ENCODE measurements at regions not wholly inside any gene's neighbourhood (a gene's known extent, or its start where the extent isn't known, plus 50 kb on each side); places are given as distances from the start of the nearest gene placed in this dataset.

- no peak overlapping the region for H3K4me3 ChIP-seq (replicated peaks in 1 of 4; ENCODE audit: control extremely low read depth in 1 of 4, insufficient read depth in 1 of 4, low read depth in 3 of 4, low read length in 4 of 4)
- TF ChIP-seq EZH2 (IDR thresholded peaks at IDR 0.05; ENCODE audit: low read length, missing control alignments) (no peak), CTCF (conservative IDR thresholded peaks at IDR 0.05 in 1 of 2, IDR thresholded peaks at IDR 0.05 in 1 of 2; ENCODE audit: low read depth in 1 of 2, low read length in 2 of 2) (no peak)
- H4K20me1 ChIP-seq (ENCODE audit: control insufficient read depth, extremely low read depth, insufficient read depth, low read length): no peaks in the 10 kb centered on the region
- DNase-seq (ENCODE audit: low read depth in 2 of 2): peak in 1 of 2 donors; percentile 29
- no peak overlapping the region for H3K9ac ChIP-seq (ENCODE audit: insufficient read depth, low read length)
- no peaks in the 10 kb centered on the region for H3K36me3 ChIP-seq (ENCODE audit: control insufficient read depth, insufficient read depth, low read length)
- H3K4me2 ChIP-seq (ENCODE audit: extremely low read depth, insufficient read depth, low read length): no peak overlapping the region
- no peaks in the 10 kb centered on the region for H3K27me3 ChIP-seq (ENCODE audit: control insufficient read depth, insufficient read depth, low read length)
- no peak overlapping the region for H3K27ac ChIP-seq (ENCODE audit: insufficient read depth, low read length)
- no peak overlapping the region for H2AFZ ChIP-seq (ENCODE audit: low read length)
- no peaks in the 10 kb centered on the region for H3K9me3 ChIP-seq (ENCODE audit: control insufficient read depth, insufficient read depth, low read depth, low read length)
- H3K4me1 ChIP-seq (ENCODE audit: control insufficient read depth, extremely low read depth, insufficient read depth, low read length): peaks cover 2% of the 10 kb centered on the region
- H3K79me2 ChIP-seq (ENCODE audit: control insufficient read depth, insufficient read depth, low read length): no peaks in the 10 kb centered on the region
Measured at GRCh38 chr2:21740484-21740883, 616.7 kb downstream of the TDRD15 start.

GRCh38 chr2:21746499-21746898, 622.7 kb downstream of the TDRD15 start:
- no peak overlapping the region for H2AFZ ChIP-seq (ENCODE audit: low read length)
- no peak overlapping the region for H3K4me2 ChIP-seq (ENCODE audit: extremely low read depth, insufficient read depth, low read length)
- H3K27me3 ChIP-seq (ENCODE audit: control insufficient read depth, insufficient read depth, low read length): no peaks in the 10 kb centered on the region
- H3K27ac ChIP-seq (ENCODE audit: insufficient read depth, low read length): no peak overlapping the region
- DNase-seq (ENCODE audit: low read depth in 2 of 2): no peak
- no peak overlapping the region for H3K9ac ChIP-seq (ENCODE audit: insufficient read depth, low read length)
- no peaks in the 10 kb centered on the region for H3K4me1 ChIP-seq (ENCODE audit: control insufficient read depth, extremely low read depth, insufficient read depth, low read length)
- H3K4me3 ChIP-seq (replicated peaks in 1 of 4; ENCODE audit: control extremely low read depth in 1 of 4, insufficient read depth in 1 of 4, low read depth in 3 of 4, low read length in 4 of 4): no peak overlapping the region
- no peaks in the 10 kb centered on the region for H4K20me1 ChIP-seq (ENCODE audit: control insufficient read depth, extremely low read depth, insufficient read depth, low read length)
- TF ChIP-seq CTCF (conservative IDR thresholded peaks at IDR 0.05 in 1 of 2, IDR thresholded peaks at IDR 0.05 in 1 of 2; ENCODE audit: low read depth in 1 of 2, low read length in 2 of 2): no peak
- no peak for TF ChIP-seq EZH2 (IDR thresholded peaks at IDR 0.05; ENCODE audit: low read length, missing control alignments)
- H3K9me3 ChIP-seq (ENCODE audit: control insufficient read depth, insufficient read depth, low read depth, low read length): no peaks in the 10 kb centered on the region
- H3K79me2 ChIP-seq (ENCODE audit: control insufficient read depth, insufficient read depth, low read length): no peaks in the 10 kb centered on the region
- no peaks in the 10 kb centered on the region for H3K36me3 ChIP-seq (ENCODE audit: control insufficient read depth, insufficient read depth, low read length)

- no peaks in the 10 kb centered on the region for H3K36me3 ChIP-seq (ENCODE audit: control insufficient read depth, insufficient read depth, low read length)
- H3K4me2 ChIP-seq (ENCODE audit: extremely low read depth, insufficient read depth, low read length): no peak overlapping the region
- H3K27ac ChIP-seq (ENCODE audit: insufficient read depth, low read length): no peak overlapping the region
- no peaks in the 10 kb centered on the region for H3K4me1 ChIP-seq (ENCODE audit: control insufficient read depth, extremely low read depth, insufficient read depth, low read length)
- TF ChIP-seq CTCF (conservative IDR thresholded peaks at IDR 0.05 in 1 of 2, IDR thresholded peaks at IDR 0.05 in 1 of 2; ENCODE audit: low read depth in 1 of 2, low read length in 2 of 2): no peak
- TF ChIP-seq EZH2 (IDR thresholded peaks at IDR 0.05; ENCODE audit: low read length, missing control alignments): no peak
- DNase-seq (ENCODE audit: low read depth in 2 of 2): peak in 1 of 2 donors; percentile 65
- no peak overlapping the region for H3K4me3 ChIP-seq (replicated peaks in 1 of 4; ENCODE audit: control extremely low read depth in 1 of 4, insufficient read depth in 1 of 4, low read depth in 3 of 4, low read length in 4 of 4)
- no peaks in the 10 kb centered on the region for H3K79me2 ChIP-seq (ENCODE audit: control insufficient read depth, insufficient read depth, low read length)
- no peaks in the 10 kb centered on the region for H3K9me3 ChIP-seq (ENCODE audit: control insufficient read depth, insufficient read depth, low read depth, low read length)
- H3K9ac ChIP-seq (ENCODE audit: insufficient read depth, low read length): no peak overlapping the region
- H3K27me3 ChIP-seq (ENCODE audit: control insufficient read depth, insufficient read depth, low read length): no peaks in the 10 kb centered on the region
- H4K20me1 ChIP-seq (ENCODE audit: control insufficient read depth, extremely low read depth, insufficient read depth, low read length): no peaks in the 10 kb centered on the region
- H2AFZ ChIP-seq (ENCODE audit: low read length): no peak overlapping the region
Measured at GRCh38 chr2:21748501-21748900, 624.7 kb downstream of the TDRD15 start.
